ENCODE measurements at regions not wholly inside any gene's neighbourhood (a gene's known extent, or its start where the extent isn't known, plus 50 kb on each side); places are given as distances from the start of the nearest gene placed in this dataset.

DNA sequence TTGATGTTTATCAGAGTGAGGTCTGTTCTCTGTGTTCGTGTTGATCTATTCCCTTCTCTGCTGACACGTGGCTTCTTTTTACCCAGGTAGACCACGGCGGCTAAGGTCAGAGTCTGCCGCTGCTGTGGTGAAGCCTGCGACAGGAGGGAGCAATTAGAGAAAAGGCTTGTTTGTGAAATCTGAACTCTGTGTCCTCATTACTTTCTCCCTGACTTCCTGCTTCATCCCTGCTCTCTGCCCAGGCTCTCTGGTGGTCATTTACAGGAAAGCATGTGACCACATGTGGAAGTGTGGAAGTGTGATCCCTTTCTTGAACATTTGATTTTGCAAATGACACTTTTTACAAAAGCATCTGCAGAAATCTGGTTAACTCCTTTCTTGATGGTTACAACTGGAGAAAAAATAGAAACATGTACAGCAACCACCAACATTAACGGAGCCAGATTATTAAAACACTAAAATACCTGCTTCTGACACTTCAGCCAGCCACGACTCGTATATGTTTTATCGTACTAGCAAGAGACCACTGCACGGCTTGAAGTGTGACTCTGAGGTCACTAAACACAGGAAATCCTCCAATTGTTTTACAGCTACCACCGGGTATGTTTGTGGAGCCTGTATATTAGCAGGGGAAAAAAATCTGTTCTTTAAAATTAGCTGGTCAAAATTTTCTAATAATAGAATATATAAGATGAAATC, 388.6 kb upstream of the TMPO start:
- DNase-seq (ENCODE audit: low read depth in 2 of 2, low spot score in 1 of 2), result no peak

GRCh38 chr12:98127336-98127679, 388.1 kb upstream of the TMPO start:
- DNase-seq (ENCODE audit: low read depth in 2 of 2, low spot score in 1 of 2), result no peak

DNA sequence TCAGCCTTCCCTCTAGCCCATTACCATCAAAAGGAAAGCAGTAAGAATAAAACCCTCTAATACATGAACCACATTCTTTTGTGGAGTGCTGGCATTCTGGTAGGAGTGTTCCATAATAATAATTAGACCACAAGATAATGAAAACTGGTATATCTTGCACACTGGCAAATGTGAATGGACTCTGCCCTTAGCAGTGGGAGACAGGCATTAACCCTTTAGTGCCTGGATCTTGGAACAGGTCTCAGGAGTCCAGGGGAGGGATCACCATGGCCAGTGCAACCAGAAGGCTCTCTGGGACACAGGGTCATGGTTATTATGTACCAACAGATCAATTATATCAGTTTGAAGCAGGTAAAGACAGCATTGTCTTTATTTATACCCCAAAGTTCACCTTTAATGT, 387.5 kb upstream of the TMPO start:
- no peak for DNase-seq (ENCODE audit: low read depth in 2 of 2, low spot score in 1 of 2)

DNA sequence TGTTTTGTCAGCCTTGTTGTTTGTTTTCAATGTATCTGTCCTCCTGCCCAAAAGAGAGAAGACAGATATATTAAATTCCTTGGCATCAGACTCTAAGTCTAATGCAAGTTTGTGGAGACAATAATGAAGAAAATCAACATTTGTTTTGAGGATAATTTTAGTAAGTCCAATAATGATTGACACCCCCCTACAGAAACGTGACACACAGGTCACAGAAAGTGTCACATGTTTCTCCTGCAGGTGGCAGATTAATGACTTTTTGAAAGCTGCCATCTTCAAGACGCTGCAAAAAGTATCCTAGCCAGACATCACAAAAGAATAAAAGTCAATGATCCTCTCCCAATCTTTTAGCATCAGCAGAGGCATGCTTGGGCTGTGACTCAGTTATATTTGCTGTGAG, 378.8 kb upstream of the TMPO start:
- DNase-seq (ENCODE audit: low read depth in 2 of 2, low spot score in 1 of 2), result no peak

DNA sequence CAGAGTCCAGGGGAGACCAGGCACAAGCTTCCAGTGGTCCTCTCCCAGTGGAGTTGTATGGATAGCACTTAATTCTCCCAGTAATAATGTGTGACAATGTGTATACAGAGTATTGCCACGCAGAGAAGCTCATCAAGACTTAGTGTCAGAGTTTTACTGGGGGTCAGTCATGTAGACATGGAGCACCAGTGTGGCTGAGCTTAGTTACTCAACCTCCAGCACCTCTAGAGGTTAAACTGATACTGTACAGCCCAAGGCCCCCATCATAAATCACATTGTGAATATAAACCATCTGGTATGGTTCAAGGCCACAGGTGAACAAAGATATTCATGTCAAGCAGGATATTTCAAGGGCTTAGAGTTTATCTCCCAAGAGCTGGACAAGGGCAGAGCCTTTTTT, 378.1 kb upstream of the TMPO start:
- no peak for DNase-seq (ENCODE audit: low read depth in 2 of 2, low spot score in 1 of 2)

DNA sequence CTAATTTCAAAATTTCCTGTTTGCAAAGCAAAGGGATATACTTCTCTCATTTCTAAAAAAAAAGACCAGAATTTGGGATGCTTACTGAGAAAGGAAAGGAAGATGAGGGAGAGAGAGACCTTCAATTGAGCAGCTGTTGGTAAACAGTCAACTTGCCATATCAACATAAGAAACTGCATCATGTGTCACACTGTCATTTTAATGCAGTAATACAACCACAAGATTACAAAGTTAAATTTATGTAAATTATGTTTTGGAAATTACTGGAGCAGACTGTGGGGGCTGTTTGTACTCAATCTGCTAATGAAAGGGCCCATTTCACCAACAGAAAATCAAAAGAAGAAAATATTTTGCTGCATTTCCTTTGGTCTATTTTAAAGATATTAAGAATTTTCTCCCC, 370.4 kb upstream of the TMPO start:
- no peak for DNase-seq (ENCODE audit: low read depth in 2 of 2, low spot score in 1 of 2)

DNA sequence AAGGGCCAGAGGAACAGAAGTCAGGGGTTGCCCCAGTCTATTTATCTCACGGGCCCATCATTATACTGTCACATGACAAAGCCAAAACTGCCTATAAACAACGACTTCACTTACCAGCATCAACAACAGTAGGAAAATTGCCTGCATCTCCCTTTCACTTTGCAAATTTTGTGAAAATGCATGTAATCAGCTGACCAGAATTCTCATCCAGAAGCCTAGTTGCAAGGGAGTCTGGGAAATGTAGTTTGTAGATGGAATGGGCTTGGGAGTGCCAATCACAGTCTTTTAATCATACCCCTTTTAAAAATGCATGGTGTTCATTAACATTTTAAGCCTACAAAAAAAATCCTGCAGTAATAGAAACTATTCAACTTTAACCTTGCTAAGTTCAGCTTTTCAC, 369.3 kb upstream of the TMPO start:
- no peak for DNase-seq (ENCODE audit: low read depth in 2 of 2, low spot score in 1 of 2)

DNA sequence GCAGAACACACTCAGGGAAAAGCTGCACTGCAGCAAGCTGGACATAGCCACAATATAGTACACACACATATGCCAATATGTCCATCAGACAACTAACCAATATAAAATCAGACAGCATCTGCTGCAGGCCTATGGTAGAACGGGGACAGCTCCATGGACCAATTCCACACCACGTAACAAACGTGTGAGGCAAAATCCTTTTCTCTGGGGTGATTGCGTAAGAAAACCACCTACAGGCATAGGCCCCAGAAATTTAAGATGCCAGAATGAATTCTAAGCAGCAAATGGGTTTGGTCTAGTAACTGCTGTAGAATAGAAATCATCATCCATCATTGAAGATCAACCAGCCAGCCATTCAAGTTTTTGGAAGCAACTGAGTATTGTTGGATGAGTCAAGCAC, 368.9 kb upstream of the TMPO start:
- DNase-seq (ENCODE audit: low read depth in 2 of 2, low spot score in 1 of 2), result no peak

GRCh38 chr12:98149270-98149669, 366.1 kb upstream of the TMPO start:
- no peak for DNase-seq (ENCODE audit: low read depth in 2 of 2, low spot score in 1 of 2)

DNA sequence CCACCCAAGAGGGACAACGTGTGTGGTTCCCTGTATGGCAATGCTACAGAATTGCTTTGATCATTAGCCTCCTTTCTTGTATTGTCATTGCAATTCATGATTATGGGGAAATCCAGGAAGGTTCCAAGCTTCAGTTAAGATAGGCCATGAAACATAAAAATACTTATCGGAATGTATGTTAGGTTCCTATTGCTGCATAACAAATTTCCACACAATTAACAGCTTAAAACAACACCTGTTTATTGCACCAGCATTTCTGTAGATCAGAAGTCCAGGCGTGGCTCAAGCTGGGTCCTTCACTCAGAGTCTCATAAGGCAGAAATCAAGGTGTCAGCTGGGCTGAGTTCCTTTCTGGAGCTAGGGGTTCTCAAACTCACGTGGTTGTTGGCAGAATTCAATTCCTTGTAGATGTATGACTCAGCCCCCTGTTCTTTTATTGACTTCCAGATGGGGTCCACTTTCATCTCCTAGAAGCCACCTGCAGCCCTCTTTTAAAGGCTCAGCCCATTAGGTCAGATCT, 365.6 kb upstream of the TMPO start:
- DNase-seq (ENCODE audit: low read depth in 2 of 2, low spot score in 1 of 2), result no peak

- no peak for DNase-seq (ENCODE audit: low read depth in 2 of 2, low spot score in 1 of 2)
Measured at GRCh38 chr12:98151105-98151590, 364.2 kb upstream of the TMPO start.

- no peak for DNase-seq (ENCODE audit: low read depth in 2 of 2, low spot score in 1 of 2)
Measured at GRCh38 chr12:98151984-98152383, 363.4 kb upstream of the TMPO start.

- no peak for DNase-seq (ENCODE audit: low read depth in 2 of 2, low spot score in 1 of 2)
Measured at GRCh38 chr12:98154850-98155249, 360.5 kb upstream of the TMPO start.

GRCh38 chr12:98156697-98157096, 358.7 kb upstream of the TMPO start:
- DNase-seq (ENCODE audit: low read depth in 2 of 2, low spot score in 1 of 2), result no peak

- DNase-seq (ENCODE audit: low read depth in 2 of 2, low spot score in 1 of 2), result no peak
Measured at GRCh38 chr12:98162906-98163678, 352.3 kb upstream of the TMPO start.

DNA sequence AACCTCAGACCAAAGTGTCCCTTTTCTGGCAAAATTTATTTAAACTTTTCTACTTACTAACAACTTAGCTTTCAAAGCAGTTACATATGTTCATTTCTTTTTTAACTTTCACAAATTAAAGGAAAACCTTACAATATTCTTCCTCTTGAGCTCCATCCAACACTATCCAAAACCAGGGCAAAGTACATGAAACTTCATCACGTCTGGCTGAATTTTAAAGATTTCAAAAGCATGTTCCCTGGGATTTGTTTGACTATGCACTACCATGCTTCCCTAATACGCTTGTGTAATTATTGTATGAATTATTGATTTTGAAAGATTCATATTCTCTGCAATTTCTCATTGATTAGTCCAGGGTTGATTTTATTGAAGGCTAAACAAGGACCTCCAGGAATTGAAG, 343.1 kb upstream of the TMPO start:
- DNase-seq (ENCODE audit: low read depth in 2 of 2, low spot score in 1 of 2), result no peak

GRCh38 chr12:98172801-98173200, 342.6 kb upstream of the TMPO start:
- no peak for DNase-seq (ENCODE audit: low read depth in 2 of 2, low spot score in 1 of 2)

GRCh38 chr12:98173773-98174427, 341.5 kb upstream of the TMPO start:
- DNase-seq (ENCODE audit: low read depth in 2 of 2, low spot score in 1 of 2), result no peak

- no peak for DNase-seq (ENCODE audit: low read depth in 2 of 2, low spot score in 1 of 2)
Measured at GRCh38 chr12:98174428-98174809, 341.0 kb upstream of the TMPO start.

DNA sequence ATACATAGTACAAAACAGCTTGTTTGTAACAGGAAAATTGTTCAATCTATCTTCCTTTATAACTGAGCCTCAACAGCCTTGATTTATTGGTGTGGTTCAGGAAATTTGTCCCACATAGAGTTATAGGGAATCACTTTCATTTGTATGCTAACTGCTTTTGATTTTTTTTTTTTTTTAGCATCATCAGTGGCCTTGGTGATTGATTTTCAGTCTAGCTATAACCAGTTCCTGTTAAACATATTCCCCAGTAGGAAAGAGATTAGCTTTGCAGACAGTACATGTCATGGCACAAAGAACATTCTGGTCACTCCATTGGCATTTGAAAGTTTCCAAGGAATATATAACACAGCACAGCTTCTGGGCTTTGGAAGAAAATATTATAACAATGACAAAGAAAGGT, 337.3 kb upstream of the TMPO start:
- no peak for DNase-seq (ENCODE audit: low read depth in 2 of 2, low spot score in 1 of 2)

- no peak for DNase-seq (ENCODE audit: low read depth in 2 of 2, low spot score in 1 of 2)
Measured at GRCh38 chr12:98179151-98179550, 336.2 kb upstream of the TMPO start.

GRCh38 chr12:98180603-98181002, 334.8 kb upstream of the TMPO start:
- DNase-seq (ENCODE audit: low read depth in 2 of 2, low spot score in 1 of 2), result no peak
